Calu3 (cell line): ENCODE measurements at regions not wholly inside any gene's neighbourhood (a gene's known extent, or its start where the extent isn't known, plus 50 kb on each side); places are given as distances from the start of the nearest gene placed in this dataset.

Experiments
- BruUV-seq: library from RNA; stranded (reverse); fragments of 400-500 nt; replicated peaks from 2 replicates; lab custom pipeline; 2021; lab: Mats Ljungman, UMichigan
- CTCF ChIA-PET: fragments of 300-600 bp; sonication (Branson Sonifier 250); formaldehyde crosslinking; loops from one replicate; lab custom pipeline; 2022; ENCODE audit warnings: antibody characterized with exemption; lab: Charles Lee
- DNase-seq: peaks from one replicate; pipeline ENCODE4 v3.0.0; 2022
- H3K27ac Mint-ChIP-seq: one replicate; pipeline ENCODE4 v1.8.0; 2022; ENCODE audit warnings: mixed read lengths; ENCODE audit not compliant: unreplicated experiment
- H3K27me3 Mint-ChIP-seq: one replicate; pipeline ENCODE4 v1.8.0; 2022; ENCODE audit warnings: mixed read lengths; ENCODE audit not compliant: unreplicated experiment
- H3K36me3 Mint-ChIP-seq: one replicate; pipeline ENCODE4 v1.8.0; 2022; ENCODE audit warnings: mild to moderate bottlenecking, moderate library complexity, mixed read lengths; ENCODE audit not compliant: insufficient read depth, unreplicated experiment
- H3K4me1 Mint-ChIP-seq: one replicate; pipeline ENCODE4 v1.8.0; 2022; ENCODE audit warnings: mild to moderate bottlenecking, low read depth, mixed read lengths; ENCODE audit not compliant: unreplicated experiment
- H3K4me3 Mint-ChIP-seq: one replicate; pipeline ENCODE4 v1.8.0; 2022; ENCODE audit warnings: mild to moderate bottlenecking, low read depth, moderate library complexity, mixed read lengths; ENCODE audit not compliant: unreplicated experiment
- H3K9me3 Mint-ChIP-seq: one replicate; pipeline ENCODE4 v1.8.0; 2022; ENCODE audit warnings: low read depth, mixed read lengths; ENCODE audit not compliant: unreplicated experiment
- intact Hi-C: fragments of 100-400 bp; cut with micrococcal nuclease; formaldehyde crosslinking; loops from one replicate; pipeline ENCODE4 v1.10.0; 2022; ENCODE audit not compliant: unreplicated experiment
- TF ChIP-seq, protein P1 (sequence below): fragments of 200-600 bp; IDR thresholded peaks from one replicate; pipeline ENCODE4 v1.8.0; 2022; ENCODE audit warnings: antibody characterized with exemption; ENCODE audit not compliant: unreplicated experiment

DNA sequence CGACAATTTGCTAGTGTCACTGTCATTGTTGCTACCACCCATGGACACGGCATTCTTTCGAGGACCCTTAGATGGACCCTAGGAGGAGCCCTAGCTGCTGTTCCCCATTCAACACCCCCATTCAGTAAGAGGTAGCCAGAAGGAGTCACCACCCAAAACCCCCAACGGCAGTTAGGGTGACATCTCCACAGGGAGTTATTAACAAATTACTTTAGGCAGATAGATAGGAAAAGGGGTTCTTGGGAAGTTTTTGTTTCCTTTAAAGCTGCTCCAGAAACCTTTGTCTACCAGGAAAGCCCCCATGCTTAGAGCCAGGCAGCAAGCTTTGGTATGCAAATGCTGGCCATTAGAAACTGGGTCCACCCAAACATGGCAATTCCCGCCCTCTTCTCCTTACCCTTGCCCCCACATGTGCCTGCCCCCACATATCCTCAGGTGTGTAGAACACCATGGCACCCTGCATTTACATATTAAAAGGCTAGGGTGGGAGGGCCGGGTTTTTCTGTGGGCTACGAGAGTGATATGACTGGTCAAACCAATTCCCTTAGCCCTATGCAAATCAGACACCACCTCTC, 190.9 kb downstream of the SLITRK6 start:
- Mint-ChIP-seq H3K4me1 (no peaks in the 10 kb centered on the region), H3K27me3 (no peaks in the 10 kb centered on the region), H3K27ac (no peak overlapping the region), H3K4me3 (no peak overlapping the region), H3K36me3 (no peaks in the 10 kb centered on the region), H3K9me3 (peaks cover 3% of the 10 kb centered on the region)
- BruUV-seq, result no TSS peak
- CTCF ChIA-PET, result no interaction called here
- TF ChIP-seq, protein P1, sequence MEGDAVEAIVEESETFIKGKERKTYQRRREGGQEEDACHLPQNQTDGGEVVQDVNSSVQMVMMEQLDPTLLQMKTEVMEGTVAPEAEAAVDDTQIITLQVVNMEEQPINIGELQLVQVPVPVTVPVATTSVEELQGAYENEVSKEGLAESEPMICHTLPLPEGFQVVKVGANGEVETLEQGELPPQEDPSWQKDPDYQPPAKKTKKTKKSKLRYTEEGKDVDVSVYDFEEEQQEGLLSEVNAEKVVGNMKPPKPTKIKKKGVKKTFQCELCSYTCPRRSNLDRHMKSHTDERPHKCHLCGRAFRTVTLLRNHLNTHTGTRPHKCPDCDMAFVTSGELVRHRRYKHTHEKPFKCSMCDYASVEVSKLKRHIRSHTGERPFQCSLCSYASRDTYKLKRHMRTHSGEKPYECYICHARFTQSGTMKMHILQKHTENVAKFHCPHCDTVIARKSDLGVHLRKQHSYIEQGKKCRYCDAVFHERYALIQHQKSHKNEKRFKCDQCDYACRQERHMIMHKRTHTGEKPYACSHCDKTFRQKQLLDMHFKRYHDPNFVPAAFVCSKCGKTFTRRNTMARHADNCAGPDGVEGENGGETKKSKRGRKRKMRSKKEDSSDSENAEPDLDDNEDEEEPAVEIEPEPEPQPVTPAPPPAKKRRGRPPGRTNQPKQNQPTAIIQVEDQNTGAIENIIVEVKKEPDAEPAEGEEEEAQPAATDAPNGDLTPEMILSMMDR, result no peak
- no peak for DNase-seq
- intact Hi-C loops, result no loop called here

DNA sequence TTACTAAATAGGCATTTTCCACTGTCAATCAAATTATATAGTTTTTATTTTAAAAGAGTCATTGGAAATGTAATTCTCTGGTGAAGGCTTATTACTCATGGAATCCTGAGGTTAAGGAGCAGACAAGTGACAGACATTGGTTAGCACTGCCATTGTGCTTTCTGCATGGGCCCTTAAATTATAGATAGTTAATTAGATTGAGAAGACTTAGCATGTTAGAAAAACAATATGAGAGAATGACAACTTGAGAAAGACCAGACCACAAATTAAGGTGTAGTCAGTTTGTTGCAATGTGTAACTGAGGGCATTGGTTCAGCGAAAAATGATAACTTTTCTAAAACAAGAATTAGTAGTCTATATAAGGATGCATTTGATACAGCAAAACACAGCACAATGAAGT, 195.5 kb downstream of the SLITRK6 start:
- Mint-ChIP-seq H3K4me1 (no peaks in the 10 kb centered on the region), H3K27ac (no peak overlapping the region), H3K36me3 (no peaks in the 10 kb centered on the region), H3K9me3 (peaks cover 3% of the 10 kb centered on the region), H3K27me3 (no peaks in the 10 kb centered on the region), H3K4me3 (no peak overlapping the region)
- intact Hi-C loops, result no loop called here
- DNase-seq, result no peak
- CTCF ChIA-PET, result no interaction called here
- no TSS peak for BruUV-seq
- TF ChIP-seq, protein P1, result no peak

DNA sequence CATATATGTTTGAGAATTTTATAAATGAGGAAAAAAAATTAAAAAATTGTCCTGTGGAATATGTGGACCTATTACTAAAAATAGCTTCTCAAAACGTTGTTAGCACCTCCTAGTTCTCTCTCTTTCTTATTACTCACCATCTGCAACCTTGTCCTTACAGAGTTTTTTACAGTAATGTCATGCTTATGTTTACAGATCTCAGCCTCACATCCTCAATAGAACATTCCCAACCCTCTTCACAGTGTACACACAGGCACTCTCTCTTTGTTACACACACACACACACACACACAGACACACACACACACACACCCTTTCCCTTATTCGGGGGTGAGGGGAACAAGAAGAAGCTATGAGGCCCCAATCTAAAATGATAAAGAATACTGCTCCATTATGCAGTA, 197.7 kb downstream of the SLITRK6 start:
- Mint-ChIP-seq H3K9me3 (no peaks in the 10 kb centered on the region), H3K27ac (no peak overlapping the region), H3K4me3 (no peak overlapping the region), H3K27me3 (no peaks in the 10 kb centered on the region), H3K36me3 (no peaks in the 10 kb centered on the region), H3K4me1 (no peaks in the 10 kb centered on the region)
- intact Hi-C loops, result no loop called here
- TF ChIP-seq, protein P1, result no peak
- BruUV-seq, result no TSS peak
- CTCF ChIA-PET, result no interaction called here
- no peak for DNase-seq

DNA sequence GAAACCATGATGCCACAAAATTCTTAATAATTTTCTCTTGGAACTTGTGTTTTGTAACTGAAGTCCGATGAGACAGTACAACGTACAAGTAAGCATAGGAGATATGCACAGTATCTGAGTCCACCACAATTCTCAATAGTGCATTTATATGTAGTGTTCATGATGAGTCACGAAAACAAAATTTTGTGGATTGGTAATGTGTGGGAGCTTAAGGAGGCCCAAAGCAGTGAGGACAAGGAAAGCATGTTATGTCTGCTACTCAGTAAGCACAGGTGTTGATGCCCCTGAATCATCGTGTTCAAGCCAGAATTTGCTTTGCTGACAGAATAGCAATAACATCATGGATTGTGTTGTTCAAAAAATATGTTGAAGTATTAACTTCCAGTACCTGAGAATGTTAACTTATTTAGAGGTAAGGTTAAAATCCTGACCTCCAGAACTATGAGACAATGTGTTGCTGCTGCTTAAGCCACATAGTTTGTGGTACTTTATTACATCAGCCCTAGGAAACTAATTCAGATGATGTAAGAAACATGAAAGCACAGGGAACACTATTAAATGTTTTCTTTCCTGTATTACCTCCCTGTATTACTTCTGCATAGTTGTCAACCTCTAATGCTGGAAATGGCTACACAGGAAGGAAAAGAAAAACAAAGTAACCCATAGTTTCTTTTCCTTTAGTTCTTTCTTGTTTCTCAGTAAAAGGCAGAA, 201.3 kb downstream of the SLITRK6 start:
- CTCF ChIA-PET, result no interaction called here
- H3K4me3 Mint-ChIP-seq, result no peak overlapping the region
- no peak for DNase-seq
- no peak overlapping the region for H3K27ac Mint-ChIP-seq
- no peaks in the 10 kb centered on the region for H3K9me3 Mint-ChIP-seq
- BruUV-seq, result no TSS peak
- intact Hi-C loops, result no loop called here
- no peaks in the 10 kb centered on the region for H3K4me1 Mint-ChIP-seq
- TF ChIP-seq, protein P1, result no peak
- no peaks in the 10 kb centered on the region for H3K27me3 Mint-ChIP-seq
- no peaks in the 10 kb centered on the region for H3K36me3 Mint-ChIP-seq
